UCSD-AML1 (cell line): ENCODE measurements at regions not wholly inside any gene's neighbourhood (a gene's known extent, or its start where the extent isn't known, plus 50 kb on each side); places are given as distances from the start of the nearest gene placed in this dataset.
"Not testable (repeated sequence)": the region's sequence is repeated elsewhere in the genome, so short reads cannot be mapped to it uniquely, and the experiment has no call there.

ENCODE experiments used
- DNase-seq: peaks from one replicate; lab custom pipeline; 2025; ENCODE audit not compliant: unreplicated experiment; lab: John Stamatoyannopoulos, UW

DNA sequence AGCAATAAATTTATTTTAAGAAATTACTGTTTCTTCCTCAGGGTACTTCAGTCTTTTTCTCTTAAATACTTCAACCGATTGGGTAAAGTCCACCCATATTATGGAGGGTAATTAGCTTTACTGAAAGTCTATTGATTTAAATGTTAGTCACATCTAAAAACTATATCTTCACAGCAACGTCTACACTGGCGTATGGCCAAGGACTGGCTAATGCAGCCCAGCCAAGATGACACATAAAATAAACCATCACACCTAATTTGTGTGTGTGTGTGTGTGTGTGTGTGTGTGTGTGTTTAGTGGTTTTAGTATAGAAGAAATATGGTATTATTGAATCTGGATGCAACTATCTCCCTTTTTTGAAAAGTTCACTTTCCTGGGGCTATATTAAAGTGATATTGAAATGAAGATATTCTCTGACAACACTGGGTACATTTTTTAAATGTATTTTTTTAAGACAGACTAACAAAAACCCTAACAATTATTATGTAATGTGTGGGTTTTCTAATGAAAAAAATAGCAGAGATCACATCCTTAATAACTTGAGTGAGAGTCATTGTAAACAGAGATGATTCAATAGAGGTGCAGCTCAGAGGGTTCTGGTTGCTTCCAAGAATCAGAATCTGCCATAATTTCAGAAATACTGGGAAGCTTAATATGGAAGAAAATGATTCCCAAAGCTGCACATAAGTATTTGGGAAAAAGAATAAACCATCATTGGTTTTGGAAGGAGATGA is 584.2 kb upstream of the MBL2 start:
- DNase-seq = no peak

DNA sequence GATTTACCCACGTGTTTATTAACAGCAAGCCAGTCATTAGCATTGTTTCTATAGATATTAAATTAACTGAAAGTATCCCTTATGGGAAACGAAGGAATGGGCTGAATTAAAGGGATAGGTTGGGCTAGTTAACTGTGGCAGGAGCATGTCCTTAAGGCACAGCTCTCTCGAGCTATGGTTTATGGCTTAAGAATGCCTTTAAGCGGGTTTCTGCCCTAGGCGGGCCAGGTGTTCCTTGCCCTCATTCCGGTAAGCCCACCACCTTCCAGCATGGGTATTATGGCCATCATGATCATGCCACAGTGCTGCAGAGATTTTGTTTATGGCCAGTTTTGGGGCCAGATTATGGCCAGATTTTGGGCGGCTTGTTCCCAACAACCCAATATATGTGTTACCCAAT is 569.9 kb upstream of the MBL2 start:
- not testable (repeated sequence) for DNase-seq

DNA sequence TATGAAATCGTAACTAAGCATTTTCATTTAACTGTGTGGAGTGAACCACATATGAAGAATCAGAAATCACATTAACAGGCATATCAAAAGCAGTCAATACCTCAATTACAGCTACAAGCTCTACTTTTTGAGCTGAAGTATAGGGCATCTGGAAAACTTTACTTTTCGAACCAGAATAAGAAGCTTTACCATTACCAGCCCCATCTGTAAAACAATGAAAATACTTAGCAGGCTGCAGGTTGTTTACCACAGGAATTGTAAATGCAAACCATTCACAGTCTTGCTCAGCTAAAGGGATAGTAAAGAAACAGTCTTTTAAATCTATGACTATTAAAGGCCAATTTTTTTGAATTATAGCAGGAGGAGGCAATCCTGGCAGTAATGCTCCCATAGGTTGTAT is 565.6 kb upstream of the MBL2 start:
- DNase-seq = not testable (repeated sequence)

DNA sequence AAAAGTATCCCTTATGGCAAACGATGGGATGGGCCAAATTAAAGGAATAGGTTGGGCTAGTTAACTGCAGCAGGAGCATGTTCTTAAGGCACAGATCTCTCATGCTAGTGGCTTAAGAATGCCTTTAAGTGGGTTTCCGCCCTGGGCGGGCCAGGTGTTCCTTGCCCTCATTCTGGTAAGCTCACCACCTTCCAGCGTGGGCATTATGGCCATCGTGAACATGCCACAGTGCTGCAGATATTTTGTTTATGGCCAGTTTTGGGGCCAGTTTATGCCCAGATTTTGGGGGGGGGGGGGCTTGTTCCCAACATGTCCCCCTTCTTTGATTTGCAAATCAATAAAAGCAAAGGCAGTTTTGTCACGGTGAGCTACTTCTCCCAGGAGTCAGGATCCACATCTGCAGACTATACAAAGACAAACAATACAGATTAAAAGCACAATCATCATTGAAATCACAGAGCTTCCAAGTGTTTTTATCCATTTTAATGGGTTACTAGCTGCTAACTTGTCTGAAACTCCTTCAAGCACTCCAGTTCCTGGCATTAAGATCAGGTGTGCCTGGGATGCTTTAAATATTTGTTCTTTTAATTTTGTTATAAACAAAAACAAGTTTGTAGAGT is 563.3 kb upstream of the MBL2 start:
- DNase-seq = not testable (repeated sequence)

DNA sequence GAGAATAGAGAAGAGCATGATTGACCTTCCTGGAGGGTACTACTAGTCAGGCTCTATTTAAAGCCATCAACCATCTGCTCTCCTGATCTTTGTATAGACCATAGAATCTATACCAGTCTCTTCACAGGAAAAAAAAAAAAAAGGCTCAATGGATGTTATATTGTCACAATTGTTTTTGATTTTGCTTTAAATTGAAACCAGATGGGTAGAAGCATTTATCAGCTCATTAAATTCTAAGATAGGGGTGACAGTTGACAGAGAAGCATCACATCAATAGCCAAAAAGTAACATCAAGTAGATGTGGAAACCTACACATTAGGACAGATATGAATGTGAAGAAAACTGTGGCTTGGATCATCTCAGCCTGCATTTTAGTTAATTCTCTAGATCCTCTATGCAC is 558.9 kb upstream of the MBL2 start:
- no peak for DNase-seq

DNA sequence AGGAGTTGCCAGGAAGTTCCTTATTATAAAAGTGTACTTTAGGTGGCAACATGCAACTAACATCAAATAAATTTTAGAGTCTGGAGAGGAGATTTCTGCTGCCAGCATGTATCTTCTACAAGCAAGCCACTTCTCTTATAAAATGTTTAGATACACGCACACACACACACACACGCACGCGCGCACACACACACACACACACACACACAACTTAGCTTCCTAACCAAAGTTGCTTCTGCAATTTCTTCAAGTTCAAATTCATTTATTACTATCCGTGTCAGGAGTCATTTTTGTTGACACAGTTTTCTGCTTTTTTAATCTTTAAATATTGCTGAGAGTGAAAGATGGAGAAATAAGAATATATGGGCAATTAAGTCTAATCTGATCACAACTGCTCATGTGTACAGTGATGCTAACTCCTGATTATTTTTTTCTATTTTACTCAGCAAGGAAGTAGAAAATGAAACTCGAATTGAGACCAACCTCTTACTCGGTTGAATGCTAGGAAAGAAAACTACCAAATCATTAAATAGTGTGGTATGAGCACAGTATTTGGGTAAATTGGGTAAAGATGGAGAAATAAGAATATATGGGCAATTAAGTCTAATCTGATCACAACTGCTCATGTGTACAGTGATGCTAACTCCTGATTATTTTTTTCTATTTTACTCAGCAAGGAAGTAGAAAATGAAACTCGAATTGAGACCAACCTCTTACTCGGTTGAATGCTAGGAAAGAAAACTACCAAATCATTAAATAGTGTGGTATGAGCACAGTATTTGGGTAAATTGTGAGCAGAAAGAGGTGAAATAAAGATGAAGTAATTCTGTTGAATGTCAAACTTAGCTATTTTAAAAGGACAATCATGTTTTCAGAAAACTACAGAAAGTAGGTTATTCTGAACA is 554.1 kb upstream of the MBL2 start:
- peak; percentile 4 for DNase-seq

DNA sequence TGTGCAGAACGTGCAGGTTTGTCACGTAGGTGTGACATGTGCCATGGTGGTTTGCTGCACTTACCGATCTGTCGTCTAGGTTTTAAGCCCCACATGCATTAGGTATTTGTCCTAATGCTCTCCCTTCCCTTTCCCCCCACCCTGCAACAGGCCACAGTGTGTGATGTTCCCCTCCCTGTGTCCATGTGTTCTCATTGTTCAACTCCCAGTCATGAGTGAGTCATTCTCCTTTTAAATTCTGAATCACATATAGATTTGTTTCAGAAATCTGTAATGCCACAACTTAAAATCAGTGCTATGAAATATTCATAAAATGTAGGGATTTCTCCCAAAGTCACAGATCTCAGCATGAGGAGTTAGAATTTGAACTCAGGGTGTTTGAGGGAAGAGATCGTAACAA is 552.5 kb upstream of the MBL2 start:
- no peak for DNase-seq

DNA sequence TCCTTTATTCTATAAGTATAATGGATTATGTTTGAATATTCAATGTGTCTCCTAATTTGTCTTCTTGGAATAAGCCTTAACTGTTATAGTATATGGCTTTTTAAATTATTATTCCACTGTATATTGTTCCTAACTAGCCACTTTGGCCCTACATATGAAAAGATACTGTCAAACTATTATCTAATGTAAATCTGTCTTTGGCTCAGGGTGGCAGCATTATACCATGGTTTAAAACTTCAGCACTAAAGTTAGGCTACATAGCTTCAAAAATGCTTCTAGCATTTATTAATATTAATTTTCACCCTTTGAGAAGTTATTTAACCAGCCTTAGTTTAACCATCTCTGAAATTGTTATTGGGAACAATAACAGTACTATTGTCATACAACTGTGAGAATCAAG is 543.1 kb upstream of the MBL2 start:
- DNase-seq = no peak

DNA sequence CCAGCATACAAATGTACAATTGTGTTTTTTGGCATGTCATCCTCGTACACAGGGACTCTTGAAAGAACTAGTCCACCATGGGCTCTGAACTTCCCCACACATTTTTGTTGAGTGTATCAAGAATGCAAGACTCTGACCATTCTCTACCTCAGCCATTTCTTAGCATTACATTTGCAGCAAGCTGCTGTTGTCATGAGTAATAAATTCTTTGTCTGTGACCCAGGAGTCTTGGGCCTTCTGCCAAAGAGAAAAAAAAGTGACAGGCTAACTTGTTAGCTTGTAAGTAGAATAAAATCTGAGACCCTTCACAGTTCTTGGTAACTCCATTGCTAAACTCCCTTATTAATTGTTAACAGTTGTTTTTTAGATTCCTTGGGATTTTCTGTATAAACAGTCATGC is 542.3 kb upstream of the MBL2 start:
- DNase-seq = no peak

DNA sequence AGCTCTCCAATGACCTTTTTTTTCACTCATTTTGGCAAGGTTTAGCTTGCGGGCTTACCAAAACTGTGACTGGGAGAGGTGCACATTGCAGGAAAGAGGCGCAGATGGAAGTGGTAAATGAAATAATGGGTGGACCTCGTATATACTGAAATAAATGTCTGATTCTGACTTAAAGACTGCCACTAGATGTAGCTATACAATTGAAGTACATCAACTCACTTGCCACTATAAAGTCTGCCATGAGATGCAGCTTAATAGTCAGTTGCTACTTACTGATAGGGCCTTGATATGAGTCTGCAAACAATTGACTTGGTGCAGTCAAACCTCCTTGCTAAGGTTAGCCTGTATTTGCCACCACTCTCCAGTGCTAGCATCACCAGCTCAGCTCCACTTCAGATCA is 525.9 kb upstream of the MBL2 start:
- DNase-seq = no peak

DNA sequence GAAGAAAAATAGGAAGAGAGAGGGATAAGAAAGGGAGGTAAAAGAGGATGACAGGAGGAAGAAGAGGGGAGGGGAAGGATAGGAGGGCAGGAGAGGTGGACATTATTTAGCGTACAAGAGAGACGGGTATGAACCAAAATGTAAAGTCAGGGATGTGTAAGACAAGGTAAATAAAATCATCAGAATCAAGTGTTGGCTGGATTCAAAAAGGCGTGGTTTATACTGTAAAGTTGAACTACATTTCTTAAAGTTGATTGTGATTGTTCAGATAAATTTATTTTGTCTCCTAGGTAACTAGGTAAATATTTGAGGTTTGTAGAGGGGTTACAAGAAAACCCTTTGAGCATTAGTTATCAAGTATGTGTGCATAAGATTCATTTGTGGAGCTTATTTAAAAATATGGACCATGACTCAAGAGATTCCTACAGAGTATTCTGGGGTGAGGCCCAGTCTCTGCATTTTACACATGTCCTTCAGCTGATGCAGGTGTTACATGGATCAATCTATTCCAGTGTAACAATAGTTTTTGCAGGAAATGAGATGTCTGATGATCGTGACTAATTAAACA is 512.1 kb upstream of the MBL2 start:
- DNase-seq = no peak

DNA sequence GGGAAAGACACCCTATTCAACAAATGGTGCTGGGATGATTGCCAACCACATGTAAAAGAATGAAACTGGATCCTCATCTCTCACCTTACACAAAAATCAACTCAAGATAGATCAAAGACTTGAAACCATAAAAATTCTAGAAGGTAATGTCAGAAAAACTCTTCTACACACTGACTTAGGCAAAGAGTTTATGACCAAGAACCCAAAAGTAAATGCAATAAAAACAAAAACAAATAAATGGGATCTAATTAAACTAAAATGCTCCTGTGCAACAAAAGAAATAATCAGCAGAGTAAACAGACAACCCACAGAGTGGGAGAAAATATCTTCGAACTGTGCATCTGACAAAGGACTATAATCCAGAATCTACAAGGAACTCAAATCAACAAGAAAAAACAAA is 504.2 kb upstream of the MBL2 start:
- no peak for DNase-seq

DNA sequence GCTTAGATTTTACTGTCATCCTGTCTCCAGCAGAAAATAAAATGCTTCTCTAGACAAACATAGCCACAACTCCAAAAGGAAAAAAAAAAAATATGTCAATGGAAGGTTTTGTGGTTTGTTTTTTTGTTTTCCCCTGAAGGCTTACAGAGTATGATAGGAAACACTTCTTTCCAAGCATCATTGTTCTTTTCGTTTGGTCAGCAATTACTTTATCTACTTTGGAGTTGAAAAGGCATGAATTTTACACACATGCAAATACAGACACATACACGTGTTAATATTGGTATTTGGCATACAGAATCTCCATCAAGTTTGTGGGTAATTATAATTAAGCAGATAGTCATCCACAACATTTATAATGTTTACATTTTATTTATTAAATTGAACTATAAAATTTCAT is 496.9 kb upstream of the MBL2 start:
- no peak for DNase-seq

DNA sequence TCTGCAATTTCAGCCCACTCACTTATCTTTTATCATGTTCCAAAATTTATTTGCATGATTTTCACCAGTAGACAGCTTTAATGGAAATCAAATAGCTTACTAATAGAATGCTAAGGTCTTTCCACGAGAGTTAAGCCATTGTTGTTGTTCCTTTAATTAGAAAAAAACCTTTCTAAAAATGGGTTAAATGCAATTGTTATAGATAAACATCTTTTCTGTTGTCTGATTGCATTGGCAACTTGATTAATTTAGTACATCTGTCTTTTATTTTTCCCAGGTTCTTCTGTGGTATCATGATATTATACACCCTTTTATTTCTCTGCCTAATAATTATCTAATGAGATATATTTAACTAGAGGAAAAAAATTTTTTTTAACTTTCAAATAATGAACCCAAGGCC is 487.6 kb upstream of the MBL2 start:
- DNase-seq = no peak

DNA sequence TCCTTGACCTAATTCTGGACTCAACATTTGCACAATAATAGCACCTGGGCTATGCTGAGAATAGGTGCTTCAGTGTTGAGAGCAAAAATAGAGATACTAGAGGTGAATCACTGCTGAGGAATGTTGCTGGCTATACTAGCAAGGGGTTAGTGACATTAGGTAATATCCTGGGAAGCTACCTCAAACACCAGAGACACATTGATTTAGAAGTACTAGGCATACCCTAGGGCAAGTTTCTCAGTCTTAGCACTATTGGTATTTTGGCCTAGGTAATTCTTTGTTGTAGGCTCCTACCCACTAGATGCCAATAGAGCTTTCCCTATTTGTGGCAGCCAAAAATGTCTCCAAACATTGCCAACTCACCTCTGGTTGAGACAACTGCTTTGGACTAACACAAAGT is 484.0 kb upstream of the MBL2 start:
- no peak for DNase-seq

DNA sequence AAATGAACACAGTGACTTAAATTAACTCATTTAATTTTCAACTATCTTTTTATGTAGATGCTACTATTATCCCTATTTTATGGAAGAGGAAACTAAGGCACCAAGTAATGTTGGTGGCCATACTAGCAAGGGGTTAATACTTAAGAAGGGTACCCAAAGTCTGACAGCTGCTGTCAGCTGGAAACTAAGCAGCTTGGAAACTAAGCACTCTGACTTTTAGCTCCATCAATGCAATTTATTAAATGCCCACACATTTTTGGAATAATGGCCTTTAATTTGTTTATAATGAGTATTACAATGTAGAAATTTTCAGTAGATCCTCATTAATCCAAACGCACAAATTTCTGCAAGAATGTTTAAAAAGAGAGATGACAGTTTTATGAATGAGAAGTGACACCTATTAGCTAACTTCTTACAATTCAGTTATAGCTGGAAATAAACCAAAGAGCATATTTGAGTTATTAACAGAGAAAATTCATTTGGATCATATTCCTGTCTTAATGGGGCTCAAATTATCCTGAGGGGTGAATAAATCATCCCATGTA is 483.1 kb upstream of the MBL2 start:
- DNase-seq = no peak

DNA sequence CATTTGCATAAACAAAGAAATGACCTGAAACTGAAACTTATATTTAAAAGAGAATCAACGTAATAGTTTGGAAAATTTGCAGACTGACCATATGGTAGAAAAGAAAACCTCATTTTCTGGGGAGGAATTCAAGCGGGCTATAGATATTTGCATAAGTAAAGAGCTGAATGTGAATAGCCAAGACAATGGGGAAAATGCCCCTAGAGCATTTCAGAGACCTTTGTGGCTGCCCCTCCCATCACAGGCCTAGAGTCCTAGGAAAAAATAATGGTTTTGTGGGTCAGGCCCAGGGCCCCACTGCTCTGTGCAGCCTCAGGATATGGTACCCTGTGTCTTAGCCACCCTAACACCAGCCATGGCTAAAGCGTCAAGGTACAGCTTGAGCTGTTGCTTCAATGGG is 480.6 kb upstream of the MBL2 start:
- no peak for DNase-seq

DNA sequence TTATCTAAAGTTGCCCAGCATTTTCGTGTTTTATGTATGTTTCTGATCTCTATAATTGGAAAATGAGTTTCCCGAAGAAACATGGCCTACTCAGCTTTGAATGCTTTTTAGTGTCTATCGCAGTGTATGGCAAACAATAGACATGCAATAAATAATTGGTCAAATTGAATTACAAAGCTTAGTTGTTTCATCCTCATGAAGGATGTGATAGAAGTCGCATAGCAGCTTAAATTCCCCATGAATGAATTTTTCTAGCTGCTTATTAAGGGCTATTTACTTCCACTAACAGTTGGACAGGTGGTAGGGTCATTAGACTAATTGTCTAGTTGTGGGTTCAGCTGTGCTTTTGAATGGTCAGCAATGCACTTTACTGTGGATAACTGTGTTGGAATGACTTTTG is 467.3 kb upstream of the MBL2 start:
- DNase-seq = no peak

DNA sequence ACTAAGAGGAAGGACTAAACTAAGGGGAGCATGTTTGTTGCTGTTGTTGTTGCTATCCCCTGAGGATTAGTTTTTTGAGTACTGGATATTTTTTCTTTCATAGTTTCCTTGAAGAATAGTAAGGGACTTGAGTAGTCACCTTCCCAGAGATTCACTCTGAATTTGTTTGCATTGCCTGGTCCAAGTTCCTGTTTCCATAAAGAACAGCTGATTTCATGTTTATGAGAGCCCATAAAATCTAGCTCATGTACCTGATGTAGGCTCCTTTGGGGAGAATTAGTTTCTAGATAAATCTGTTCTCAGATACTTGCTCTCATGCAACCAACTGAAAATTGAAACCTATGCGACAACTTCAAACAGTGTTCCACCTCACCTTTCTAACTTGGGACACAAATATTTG is 464.4 kb upstream of the MBL2 start:
- DNase-seq = no peak

DNA sequence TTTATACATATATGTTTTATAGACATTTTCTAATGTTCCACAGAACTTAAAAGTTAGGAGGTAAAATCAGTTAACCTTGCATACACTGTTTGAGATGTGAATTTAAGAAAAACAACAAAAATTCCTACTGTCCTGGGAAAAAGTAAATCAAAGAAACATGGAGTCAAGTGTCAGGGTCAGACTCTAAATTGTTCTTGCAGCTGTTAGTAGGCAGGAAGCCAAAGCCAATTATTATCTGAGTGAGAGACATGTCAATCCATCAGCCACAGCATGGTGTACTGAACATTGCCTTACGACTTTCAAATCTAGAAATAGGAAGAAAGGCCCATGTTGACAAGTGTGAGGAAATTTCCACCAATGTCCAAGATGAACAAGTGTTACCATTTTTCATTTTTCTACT is 461.2 kb upstream of the MBL2 start:
- no peak for DNase-seq

DNA sequence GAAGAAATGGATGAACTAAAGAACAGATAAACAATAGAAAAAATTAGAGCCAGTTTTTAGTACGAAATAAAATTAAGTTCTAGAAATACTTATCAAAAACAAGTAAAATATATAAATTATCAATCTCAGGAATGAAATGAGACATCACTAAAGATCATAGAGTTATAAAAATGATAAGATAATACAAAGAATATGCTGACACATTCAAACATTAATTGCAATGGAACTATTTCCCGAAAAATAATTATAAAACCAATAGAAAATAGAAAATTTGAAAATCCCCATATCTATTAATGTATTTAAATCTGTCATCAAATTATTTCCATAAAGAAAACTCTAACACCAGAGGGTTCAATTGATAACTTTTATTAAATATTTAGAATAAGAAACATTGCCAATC is 458.1 kb upstream of the MBL2 start:
- no peak for DNase-seq
